OCI-LY7 (cell line): ENCODE measurements at regions not wholly inside any gene's neighbourhood (a gene's known extent, or its start where the extent isn't known, plus 50 kb on each side); places are given as distances from the start of the nearest gene placed in this dataset.

ENCODE experiments used
- BruUV-seq: library from RNA; stranded (reverse); fragments of 400-500 nt; replicated peaks from 2 replicates; lab custom pipeline; 2021; lab: Mats Ljungman, UMichigan
- CTCF ChIA-PET: fragments of 300-600 bp; sonication (Branson Sonifier 250); formaldehyde crosslinking; loops from one replicate; lab custom pipeline; 2022; ENCODE audit warnings: antibody characterized with exemption; ENCODE audit not compliant: unreplicated experiment; lab: Charles Lee
- POLR2A ChIA-PET: fragments of 300-600 bp; sonication (Branson Sonifier 250); formaldehyde crosslinking; loops from one replicate; lab custom pipeline; 2022; ENCODE audit warnings: antibody characterized with exemption; lab: Charles Lee
- DNase-seq: peaks from one replicate; pipeline ENCODE4 v3.0.0-alpha.2; 2015; ENCODE audit warnings: low spot score
- H2AFZ ChIP-seq: fragments of 200-600 bp; sonication (generic), shearing (Covaris generic); 2 replicates; pipeline ENCODE4 v1.6.1; 2014; ENCODE audit warnings: mild to moderate bottlenecking, antibody characterized with exemption, low read length, moderate library complexity
- H3K27ac ChIP-seq: fragments of 200-600 bp; sonication (generic); 2 replicates; pipeline ENCODE4 v1.5.1; 2014; ENCODE audit warnings: mixed run types, low read depth, mild to moderate bottlenecking, moderate library complexity, low read length, inconsistent platforms; ENCODE audit not compliant: poor library complexity, severe bottlenecking
- H3K36me3 ChIP-seq: fragments of 200-600 bp; sonication (generic); 2 replicates; pipeline ENCODE4 v1.6.1; 2014; ENCODE audit warnings: mild to moderate bottlenecking, antibody characterized with exemption, low read length, moderate library complexity, mixed read lengths; ENCODE audit not compliant: insufficient read depth
- H3K4me1 ChIP-seq: fragments of 200-600 bp; sonication (generic); 2 replicates; pipeline ENCODE4 v1.5.1; 2014; ENCODE audit warnings: mild to moderate bottlenecking, low read length; ENCODE audit not compliant: insufficient read depth, poor library complexity, severe bottlenecking
- H3K4me2 ChIP-seq: fragments of 200-600 bp; sonication (generic); 2 replicates; pipeline ENCODE4 v1.6.1; 2014; ENCODE audit warnings: mild to moderate bottlenecking, low read length
- H3K4me3 ChIP-seq: fragments of 200-600 bp; sonication (generic); 2 replicates; pipeline ENCODE4 v1.5.1; 2014; ENCODE audit warnings: mild to moderate bottlenecking, low read depth, low read length; ENCODE audit not compliant: poor library complexity, severe bottlenecking
- H3K79me2 ChIP-seq: fragments of 200-600 bp; sonication (generic); 2 replicates; pipeline ENCODE4 v1.6.1; 2016; ENCODE audit warnings: low read depth, mild to moderate bottlenecking, low read length, moderate library complexity, mixed read lengths; ENCODE audit not compliant: insufficient read depth
- H3K9me2 ChIP-seq: fragments of 200-600 bp; sonication (generic); 2 replicates; pipeline ENCODE4 v1.6.1; 2016; ENCODE audit warnings: mild to moderate bottlenecking, low read length, mixed read lengths; ENCODE audit not compliant: insufficient read depth
- H3K9me3 ChIP-seq: fragments of 200-600 bp; sonication (generic); 2 replicates; pipeline ENCODE4 v1.6.1; 2014; ENCODE audit warnings: mild to moderate bottlenecking, mixed run types, low read length, mixed read lengths
- H4K20me1 ChIP-seq: fragments of 200-600 bp; sonication (generic); 2 replicates; pipeline ENCODE4 v1.6.1; 2014; ENCODE audit warnings: mild to moderate bottlenecking, antibody characterized with exemption, low read length, moderate library complexity, mixed read lengths; ENCODE audit not compliant: insufficient read depth
- EZH2phosphoT487 ChIP-seq: fragments of 200-600 bp; sonication (generic); IDR thresholded peaks from 2 replicates; pipeline ENCODE4 v1.6.1; 2018; ENCODE audit warnings: low read depth, borderline replicate concordance, mild to moderate bottlenecking, mixed run types, antibody characterized with exemption, low read length, moderate library complexity, mixed read lengths
- intact Hi-C: fragments of 100-400 bp; cut with micrococcal nuclease; formaldehyde crosslinking; loops from one replicate; pipeline ENCODE4 v1.10.0; 2022; ENCODE audit not compliant: unreplicated experiment
- TF ChIP-seq, protein P1 (sequence below): fragments of 200-600 bp; sonication (generic); conservative IDR thresholded peaks from 2 replicates; pipeline ENCODE4 v1.5.1; 2014; ENCODE audit warnings: mild to moderate bottlenecking, antibody characterized with exemption, low read length, moderate library complexity, mixed read lengths

DNA sequence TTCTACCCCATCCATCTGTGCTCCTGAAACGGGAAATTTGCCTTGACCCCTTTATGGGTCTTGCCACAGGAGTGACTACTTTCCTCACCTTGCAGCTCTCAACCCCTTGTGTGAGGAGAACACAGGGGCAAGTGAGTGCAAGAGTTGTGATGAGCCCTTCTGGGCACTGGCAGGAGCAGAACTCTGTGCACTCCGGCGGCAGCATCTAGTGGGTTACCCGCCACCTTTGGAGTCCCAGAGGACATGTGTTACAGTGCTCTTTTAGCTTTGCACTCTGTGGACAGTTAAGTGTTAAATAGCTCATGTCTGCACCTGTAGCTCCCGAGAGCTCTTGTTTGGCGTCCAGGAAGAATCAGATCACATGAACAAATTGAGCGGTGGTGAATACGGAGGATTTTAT lies 940.2 kb downstream of the GRIK2 start:
- H3K9me2 ChIP-seq: no peaks in the 10 kb centered on the region
- H3K79me2 ChIP-seq: no peaks in the 10 kb centered on the region
- no peak for DNase-seq
- H3K4me1 ChIP-seq: no peaks in the 10 kb centered on the region
- no peak overlapping the region for H3K4me2 ChIP-seq
- no peak overlapping the region for H2AFZ ChIP-seq
- no peaks in the 10 kb centered on the region for H3K9me3 ChIP-seq
- H3K4me3 ChIP-seq: no peak overlapping the region
- ChIA-PET CTCF (no interaction called here), POLR2A (no interaction called here)
- TF ChIP-seq, protein P1, sequence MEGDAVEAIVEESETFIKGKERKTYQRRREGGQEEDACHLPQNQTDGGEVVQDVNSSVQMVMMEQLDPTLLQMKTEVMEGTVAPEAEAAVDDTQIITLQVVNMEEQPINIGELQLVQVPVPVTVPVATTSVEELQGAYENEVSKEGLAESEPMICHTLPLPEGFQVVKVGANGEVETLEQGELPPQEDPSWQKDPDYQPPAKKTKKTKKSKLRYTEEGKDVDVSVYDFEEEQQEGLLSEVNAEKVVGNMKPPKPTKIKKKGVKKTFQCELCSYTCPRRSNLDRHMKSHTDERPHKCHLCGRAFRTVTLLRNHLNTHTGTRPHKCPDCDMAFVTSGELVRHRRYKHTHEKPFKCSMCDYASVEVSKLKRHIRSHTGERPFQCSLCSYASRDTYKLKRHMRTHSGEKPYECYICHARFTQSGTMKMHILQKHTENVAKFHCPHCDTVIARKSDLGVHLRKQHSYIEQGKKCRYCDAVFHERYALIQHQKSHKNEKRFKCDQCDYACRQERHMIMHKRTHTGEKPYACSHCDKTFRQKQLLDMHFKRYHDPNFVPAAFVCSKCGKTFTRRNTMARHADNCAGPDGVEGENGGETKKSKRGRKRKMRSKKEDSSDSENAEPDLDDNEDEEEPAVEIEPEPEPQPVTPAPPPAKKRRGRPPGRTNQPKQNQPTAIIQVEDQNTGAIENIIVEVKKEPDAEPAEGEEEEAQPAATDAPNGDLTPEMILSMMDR: no peak
- TF ChIP-seq EZH2phosphoT487: no peak
- no peaks in the 10 kb centered on the region for H3K36me3 ChIP-seq
- intact Hi-C loops: no loop called here
- H4K20me1 ChIP-seq: no peaks in the 10 kb centered on the region
- no peak overlapping the region for H3K27ac ChIP-seq
- no TSS peak for BruUV-seq

GRCh38 chr6:102327697-102328225 lies 934.3 kb downstream of the GRIK2 start:
- H3K9me2 ChIP-seq: no peaks in the 10 kb centered on the region
- no peaks in the 10 kb centered on the region for H3K36me3 ChIP-seq
- H3K4me2 ChIP-seq: no peak overlapping the region
- no peaks in the 10 kb centered on the region for H3K9me3 ChIP-seq
- intact Hi-C loops: no loop called here
- no peak overlapping the region for H2AFZ ChIP-seq
- CTCF ChIA-PET: no interaction called here
- H3K4me3 ChIP-seq: no peak overlapping the region
- H3K79me2 ChIP-seq: no peaks in the 10 kb centered on the region
- no peak overlapping the region for H3K27ac ChIP-seq
- TF ChIP-seq, protein P1: no peak
- no peak for TF ChIP-seq EZH2phosphoT487
- no peaks in the 10 kb centered on the region for H4K20me1 ChIP-seq
- POLR2A ChIA-PET: no interaction called here
- DNase-seq: no peak
- BruUV-seq: no TSS peak
- H3K4me1 ChIP-seq: no peaks in the 10 kb centered on the region

DNA sequence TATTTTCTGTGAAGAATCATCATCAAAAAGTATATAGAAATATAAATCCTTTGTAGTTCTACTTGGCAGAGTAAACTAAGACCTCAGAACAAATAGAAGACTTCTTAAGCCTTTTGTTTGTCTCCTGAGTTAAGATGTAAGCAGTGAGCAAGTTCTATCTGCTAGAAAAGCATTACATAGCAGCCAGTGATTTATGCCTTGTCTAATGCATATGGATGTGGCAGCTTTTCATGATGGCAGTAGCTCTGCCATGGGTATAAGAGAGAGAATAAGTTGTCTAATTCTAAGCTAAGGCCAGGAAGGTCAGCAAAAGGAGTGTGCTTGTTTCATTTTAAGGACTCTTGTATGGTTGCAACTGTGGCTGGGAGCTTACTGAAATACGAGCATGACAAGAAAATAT lies 920.2 kb downstream of the GRIK2 start:
- Histone ChIP-seq H2AFZ (no peak overlapping the region), H3K36me3 (no peaks in the 10 kb centered on the region), H4K20me1 (no peaks in the 10 kb centered on the region), H3K4me2 (no peak overlapping the region), H3K27ac (no peak overlapping the region), H3K4me1 (no peaks in the 10 kb centered on the region), H3K9me2 (no peaks in the 10 kb centered on the region), H3K4me3 (no peak overlapping the region), H3K79me2 (no peaks in the 10 kb centered on the region), H3K9me3 (no peaks in the 10 kb centered on the region)
- ChIA-PET CTCF (no interaction called here), POLR2A (no interaction called here)
- intact Hi-C loops: no loop called here
- no TSS peak for BruUV-seq
- TF ChIP-seq, protein P1: no peak
- TF ChIP-seq EZH2phosphoT487: no peak
- no peak for DNase-seq
